Skin epidermis (tissue), 12 donors: ENCODE measurements at regions not wholly inside any gene's neighbourhood (a gene's known extent, or its start where the extent isn't known, plus 50 kb on each side); places are given as distances from the start of the nearest gene placed in this dataset.

Experiments used
- H3K27ac ChIP-seq, 21 experiments: fragments of 200-600 bp; sonication (generic) in 11 of 21; one replicate each; pipeline ENCODE4 v1.5.0; 2020; ENCODE audit warnings: mild to moderate bottlenecking in 3 of 21, inconsistent platforms in 2 of 21, moderate library complexity in 2 of 21
- H3K4me3 ChIP-seq, 7 experiments: fragments of 200-600 bp; sonication (generic) in 2 of 7; one replicate each; pipeline ENCODE4 v1.5.0; 2020; ENCODE audit warnings: inconsistent platforms in 2 of 7, mild to moderate bottlenecking in 2 of 7, moderate library complexity in 1 of 7

- no peak overlapping the region for H3K27ac ChIP-seq
- no peak overlapping the region for H3K4me3 ChIP-seq
Observed at GRCh38 chr5:135211083-135211790, 177.2 kb upstream of the PITX1 start.

GRCh38 chr5:135210286-135211055 is 176.4 kb upstream of the PITX1 start:
- H3K4me3 ChIP-seq: no peak overlapping the region
- H3K27ac ChIP-seq: no peak overlapping the region

- H3K4me3 ChIP-seq: no peak overlapping the region
- H3K27ac ChIP-seq: peak overlapping the region in 2 of 21 experiments; percentile 20 to 33
Observed at GRCh38 chr5:135208903-135209721, 175.1 kb upstream of the PITX1 start.

GRCh38 chr5:135208555-135208902 is 174.5 kb upstream of the PITX1 start:
- no peak overlapping the region for H3K4me3 ChIP-seq
- peak overlapping the region in 1 of 21 experiments; percentile 11 for H3K27ac ChIP-seq

- Histone ChIP-seq H3K27ac (no peak overlapping the region), H3K4me3 (no peak overlapping the region)
Observed at GRCh38 chr5:135207866-135208265, 173.8 kb upstream of the PITX1 start.

- Histone ChIP-seq H3K4me3 (no peak overlapping the region), H3K27ac (no peak overlapping the region)
Observed at GRCh38 chr5:135206862-135207261, 172.8 kb upstream of the PITX1 start.

- no peak overlapping the region for H3K4me3 ChIP-seq
- no peak overlapping the region for H3K27ac ChIP-seq
Observed at GRCh38 chr5:135205632-135206349, 171.8 kb upstream of the PITX1 start.

- no peak overlapping the region for H3K27ac ChIP-seq
- H3K4me3 ChIP-seq: no peak overlapping the region
Observed at GRCh38 chr5:135204151-135204600, 170.1 kb upstream of the PITX1 start.

- H3K4me3 ChIP-seq: no peak overlapping the region
- no peak overlapping the region for H3K27ac ChIP-seq
Observed at GRCh38 chr5:135203593-135204036, 169.6 kb upstream of the PITX1 start.

- Histone ChIP-seq H3K27ac (no peak overlapping the region), H3K4me3 (no peak overlapping the region)
Observed at GRCh38 chr5:135203019-135203418, 169.0 kb upstream of the PITX1 start.

GRCh38 chr5:135199919-135200318 is 165.9 kb upstream of the PITX1 start:
- Histone ChIP-seq H3K4me3 (no peak overlapping the region), H3K27ac (no peak overlapping the region)

GRCh38 chr5:135196483-135196882 is 162.5 kb upstream of the PITX1 start:
- Histone ChIP-seq H3K27ac (no peak overlapping the region), H3K4me3 (no peak overlapping the region)

GRCh38 chr5:135195270-135195608 is 161.2 kb upstream of the PITX1 start:
- H3K4me3 ChIP-seq: no peak overlapping the region
- H3K27ac ChIP-seq: no peak overlapping the region

- H3K27ac ChIP-seq: no peak overlapping the region
- no peak overlapping the region for H3K4me3 ChIP-seq
Observed at GRCh38 chr5:135194573-135195269, 160.7 kb upstream of the PITX1 start.

GRCh38 chr5:135194126-135194488 is 160.1 kb upstream of the PITX1 start:
- Histone ChIP-seq H3K27ac (no peak overlapping the region), H3K4me3 (no peak overlapping the region)

- no peak overlapping the region for H3K4me3 ChIP-seq
- H3K27ac ChIP-seq: no peak overlapping the region
Observed at GRCh38 chr5:135193213-135194125, 159.4 kb upstream of the PITX1 start.

- Histone ChIP-seq H3K27ac (no peak overlapping the region), H3K4me3 (no peak overlapping the region)
Observed at GRCh38 chr5:135192351-135192750, 158.3 kb upstream of the PITX1 start.

- H3K4me3 ChIP-seq: peak overlapping the region; percentile 13 to 36 (median 24)
- no peak overlapping the region for H3K27ac ChIP-seq
Observed at GRCh38 chr5:135191084-135191826, 157.2 kb upstream of the PITX1 start.
